Immature natural killer cell (primary cell): ENCODE measurements at regions not wholly inside any gene's neighbourhood (a gene's known extent, or its start where the extent isn't known, plus 50 kb on each side); places are given as distances from the start of the nearest gene placed in this dataset.

ENCODE experiments used
- DNase-seq, 3 donors: peaks; one replicate each; pipeline ENCODE4 v3.0.0; 2022; ENCODE audit warnings: mixed read lengths in 1 of 3
- H3K27ac Mint-ChIP-seq, 6 donors: one replicate each; pipeline ENCODE4 v1.8.0; 2020; ENCODE audit warnings: mixed read lengths in 6 of 6, mild to moderate bottlenecking in 5 of 6, inconsistent platforms in 4 of 6, moderate library complexity in 3 of 6
- H3K27me3 Mint-ChIP-seq, 3 donors: one replicate each; pipeline ENCODE4 v1.8.0; 2020 to 2021; ENCODE audit warnings: low read depth in 3 of 3, mild to moderate bottlenecking in 3 of 3, mixed read lengths in 3 of 3, moderate library complexity in 3 of 3, inconsistent platforms in 1 of 3
- H3K36me3 Mint-ChIP-seq, 3 donors: one replicate each; pipeline ENCODE4 v1.8.0; 2020; ENCODE audit warnings: mixed read lengths in 3 of 3, inconsistent platforms in 2 of 3, mild to moderate bottlenecking in 2 of 3
- H3K4me1 Mint-ChIP-seq, 2 donors: one replicate each; pipeline ENCODE4 v1.8.0; 2020; ENCODE audit warnings: inconsistent platforms in 2 of 2, mild to moderate bottlenecking in 2 of 2, mixed read lengths in 2 of 2, moderate library complexity in 1 of 2
- H3K4me3 Mint-ChIP-seq, 5 donors: one replicate each; pipeline ENCODE4 v1.8.0; 2020; ENCODE audit warnings: mild to moderate bottlenecking in 5 of 5, mixed read lengths in 5 of 5, inconsistent platforms in 3 of 5, moderate library complexity in 3 of 5
- H3K9me3 Mint-ChIP-seq, 6 donors: one replicate each; pipeline ENCODE4 v1.8.0; 2020; ENCODE audit warnings: mild to moderate bottlenecking in 6 of 6, mixed read lengths in 6 of 6, inconsistent platforms in 4 of 6, moderate library complexity in 3 of 6

DNA sequence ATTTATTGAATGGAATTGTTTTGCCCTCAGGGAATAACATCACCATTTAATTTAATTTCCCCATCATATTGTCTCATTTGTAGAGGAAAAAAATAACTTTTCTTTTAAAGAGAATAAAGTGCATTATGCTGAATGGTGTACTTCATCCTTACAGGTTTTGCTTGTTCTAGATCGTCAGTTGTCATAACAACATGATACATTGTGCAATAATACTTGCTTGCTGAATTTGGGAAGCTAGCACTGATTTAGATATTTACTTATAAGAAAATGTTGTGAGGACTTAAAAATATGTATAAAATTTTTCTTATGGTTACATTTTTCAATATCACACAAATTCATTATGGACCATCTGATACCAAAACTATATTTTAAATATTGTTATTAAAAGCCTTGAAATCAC, 509.0 kb upstream of the POU3F2 start:
- H3K4me3 Mint-ChIP-seq = no peak overlapping the region
- no peak overlapping the region for H3K27ac Mint-ChIP-seq

DNA sequence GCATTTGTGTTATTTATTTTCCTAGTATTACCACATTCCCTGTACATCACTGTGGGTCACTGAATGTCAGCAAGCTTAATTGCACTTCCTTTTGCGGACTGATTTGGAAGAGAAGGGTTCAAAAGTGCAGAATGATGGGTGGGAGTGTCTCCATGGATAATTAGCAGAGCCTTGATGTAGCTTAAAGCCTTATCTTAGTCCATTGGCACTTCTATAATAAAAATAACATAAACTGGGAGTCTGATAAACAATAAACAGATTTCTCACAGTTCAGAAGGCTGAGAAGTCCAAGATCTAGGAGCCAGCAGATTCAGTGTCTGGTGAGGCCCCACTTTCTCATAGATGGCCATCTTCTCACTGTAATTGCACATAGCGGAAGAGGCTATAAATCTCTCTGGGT, 501.1 kb upstream of the POU3F2 start:
- Mint-ChIP-seq H3K4me1 (no peaks in the 10 kb centered on the region), H3K4me3 (no peak overlapping the region), H3K27ac (no peak overlapping the region), H3K36me3 (no peaks in the 10 kb centered on the region), H3K9me3 (peaks cover 3 to 23% (median 4%) of the 10 kb centered on the region in 6 donors), H3K27me3 (peaks cover 0 to 2% (median 0%) of the 10 kb centered on the region in 3 donors)
- DNase-seq = no peak

More for the DNA sequence above, 509.0 kb upstream of the POU3F2 start:
- no peaks in the 10 kb centered on the region for H3K4me1 Mint-ChIP-seq
- H3K9me3 Mint-ChIP-seq = peaks cover 0 to 25% (median 12%) of the 10 kb centered on the region in 6 donors
- H3K36me3 Mint-ChIP-seq = peaks cover 0 to 6% (median 0%) of the 10 kb centered on the region in 3 donors
- no peak for DNase-seq
- H3K27me3 Mint-ChIP-seq = peaks cover 0 to 2% (median 1%) of the 10 kb centered on the region in 3 donors

DNA sequence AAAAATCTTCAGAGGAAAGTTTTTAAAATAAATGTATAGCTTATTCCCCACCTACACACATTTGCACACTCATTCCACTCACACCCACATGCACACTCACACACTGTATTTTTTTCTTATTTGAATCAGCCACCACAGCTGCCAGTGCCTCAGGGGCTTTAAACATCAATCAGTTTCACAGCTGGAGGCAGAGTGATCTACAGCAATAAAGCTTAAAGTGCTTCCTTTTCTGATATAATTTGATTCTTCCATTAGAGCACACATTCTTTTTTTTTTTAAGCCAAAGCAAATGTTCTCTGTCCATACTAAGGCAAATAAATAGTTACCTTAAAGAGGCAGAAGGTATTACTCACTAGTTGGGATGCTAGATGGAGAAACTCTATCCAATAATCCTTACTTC, 498.8 kb upstream of the POU3F2 start:
- Mint-ChIP-seq H3K27ac (no peak overlapping the region), H3K27me3 (peaks cover 0 to 2% (median 0%) of the 10 kb centered on the region in 3 donors), H3K9me3 (peaks cover 0 to 21% (median 4%) of the 10 kb centered on the region in 6 donors), H3K4me3 (no peak overlapping the region), H3K36me3 (no peaks in the 10 kb centered on the region), H3K4me1 (no peaks in the 10 kb centered on the region)
- DNase-seq = no peak

DNA sequence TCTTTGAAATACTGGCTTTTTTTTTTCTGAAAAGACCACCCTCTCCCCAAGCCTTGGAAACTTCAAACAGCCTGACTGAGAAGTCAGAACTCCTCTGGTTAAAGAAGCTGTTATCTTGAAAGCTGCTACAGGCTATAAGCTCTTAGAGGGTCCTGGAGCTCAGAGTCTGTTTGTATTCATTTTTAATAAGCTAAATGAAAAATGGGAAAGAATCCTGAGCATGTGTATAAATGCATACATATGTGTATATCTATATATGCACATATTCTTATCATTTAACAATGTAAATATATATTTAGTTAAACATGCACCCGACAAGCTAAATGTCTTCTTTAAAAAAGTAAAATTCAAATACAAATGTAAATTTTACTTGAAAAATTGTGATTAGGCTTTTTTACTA, 494.9 kb upstream of the POU3F2 start:
- no peak for DNase-seq

DNA sequence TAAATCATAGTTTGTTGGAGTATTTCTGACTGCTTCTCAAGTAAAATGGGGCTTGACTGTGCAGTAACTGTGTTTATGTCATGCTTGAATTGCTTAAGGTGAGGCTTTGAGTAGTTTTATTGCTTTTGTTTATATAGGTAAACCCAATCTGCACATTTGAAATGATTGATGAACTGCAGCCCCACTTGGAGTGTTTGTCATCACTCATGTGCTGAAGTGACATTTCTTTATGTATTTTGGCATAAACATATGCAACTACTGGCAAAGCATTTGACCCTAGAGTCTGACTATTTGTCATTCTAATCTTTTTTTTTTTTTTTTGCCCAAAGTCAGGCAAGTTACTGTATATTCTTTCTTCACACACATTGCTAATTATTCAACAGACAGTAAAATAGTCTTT, 491.4 kb upstream of the POU3F2 start:
- no peaks in the 10 kb centered on the region for H3K36me3 Mint-ChIP-seq
- no peak for DNase-seq
- no peak overlapping the region for H3K27ac Mint-ChIP-seq
- H3K9me3 Mint-ChIP-seq = peaks cover 0 to 11% (median 2%) of the 10 kb centered on the region in 6 donors
- no peaks in the 10 kb centered on the region for H3K27me3 Mint-ChIP-seq
- H3K4me3 Mint-ChIP-seq = no peak overlapping the region
- H3K4me1 Mint-ChIP-seq = no peaks in the 10 kb centered on the region

More for the DNA sequence above, 494.9 kb upstream of the POU3F2 start:
- Mint-ChIP-seq H3K4me3 (no peak overlapping the region), H3K27ac (no peak overlapping the region), H3K4me1 (no peaks in the 10 kb centered on the region), H3K27me3 (peaks cover 0 to 2% (median 0%) of the 10 kb centered on the region in 3 donors), H3K36me3 (no peaks in the 10 kb centered on the region), H3K9me3 (peaks cover 0 to 16% (median 4%) of the 10 kb centered on the region in 6 donors)

DNA sequence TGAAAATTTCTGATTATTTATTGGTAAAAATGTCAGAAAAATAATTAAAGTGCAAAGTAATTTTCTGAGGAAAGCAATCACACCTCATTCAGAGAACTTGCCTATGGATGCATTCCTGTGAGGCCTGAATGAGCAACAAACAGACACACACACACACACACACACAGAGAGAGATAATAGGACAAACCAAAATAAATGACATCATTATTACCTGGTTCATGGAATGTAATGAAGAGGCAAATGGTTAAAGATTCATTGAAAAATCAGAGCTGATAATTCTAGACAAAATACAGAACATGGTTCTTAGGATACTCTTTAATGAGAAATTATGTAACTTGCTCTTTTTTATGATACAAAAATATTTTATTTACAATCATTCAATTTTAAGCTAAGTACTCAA, 490.6 kb upstream of the POU3F2 start:
- Mint-ChIP-seq H3K27me3 (no peaks in the 10 kb centered on the region), H3K9me3 (peaks cover 0 to 14% (median 0%) of the 10 kb centered on the region in 6 donors), H3K27ac (no peak overlapping the region), H3K4me3 (no peak overlapping the region), H3K4me1 (no peaks in the 10 kb centered on the region), H3K36me3 (no peaks in the 10 kb centered on the region)
- no peak for DNase-seq

DNA sequence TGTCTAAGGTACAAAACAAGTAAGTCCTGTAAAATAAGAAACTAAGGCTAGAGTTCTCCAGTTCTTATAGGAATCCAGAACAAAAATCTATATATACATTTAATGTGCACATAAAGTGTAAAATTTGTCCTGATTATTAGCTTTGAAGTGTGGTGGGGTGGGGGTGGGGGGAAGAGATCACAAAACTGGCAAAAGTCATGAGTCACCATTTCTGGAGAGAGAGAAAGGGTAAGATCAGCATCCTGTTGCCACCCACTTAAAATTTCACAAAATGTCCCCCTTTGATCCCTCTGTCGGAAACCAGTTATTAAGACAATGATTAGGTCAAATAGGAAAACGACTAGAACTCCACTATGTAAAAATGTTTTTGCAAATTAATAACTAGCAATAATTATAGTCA, 482.0 kb upstream of the POU3F2 start:
- Mint-ChIP-seq H3K4me3 (no peak overlapping the region), H3K36me3 (no peaks in the 10 kb centered on the region), H3K9me3 (peaks cover 0 to 9% (median 2%) of the 10 kb centered on the region in 6 donors), H3K27me3 (no peaks in the 10 kb centered on the region), H3K27ac (no peak overlapping the region), H3K4me1 (no peaks in the 10 kb centered on the region)
- DNase-seq = no peak

DNA sequence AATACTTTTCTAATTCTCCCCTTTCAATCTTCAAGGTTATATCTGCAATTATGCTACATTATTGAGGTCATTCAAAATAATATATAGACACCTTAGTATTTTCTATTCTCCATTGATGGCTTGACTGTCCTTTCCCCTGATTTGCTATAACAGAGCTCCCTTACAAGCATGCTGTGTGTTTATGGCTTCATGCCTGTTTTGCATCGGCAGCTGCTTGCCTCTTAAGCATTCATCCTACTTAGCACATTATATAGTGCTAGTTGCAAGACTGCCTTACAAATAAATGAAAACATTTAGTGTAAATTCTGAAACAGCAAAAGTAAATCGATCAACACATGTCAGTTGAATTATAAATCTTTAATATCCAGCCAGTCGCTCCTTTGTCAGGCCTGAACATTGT, 476.2 kb upstream of the POU3F2 start:
- no peaks in the 10 kb centered on the region for H3K36me3 Mint-ChIP-seq
- H3K9me3 Mint-ChIP-seq = peaks cover 0 to 11% (median 5%) of the 10 kb centered on the region in 6 donors
- no peak for DNase-seq
- H3K4me1 Mint-ChIP-seq = no peaks in the 10 kb centered on the region
- H3K4me3 Mint-ChIP-seq = no peak overlapping the region
- peaks cover 0 to 3% (median under 1%) of the 10 kb centered on the region in 3 donors for H3K27me3 Mint-ChIP-seq
- H3K27ac Mint-ChIP-seq = no peak overlapping the region

DNA sequence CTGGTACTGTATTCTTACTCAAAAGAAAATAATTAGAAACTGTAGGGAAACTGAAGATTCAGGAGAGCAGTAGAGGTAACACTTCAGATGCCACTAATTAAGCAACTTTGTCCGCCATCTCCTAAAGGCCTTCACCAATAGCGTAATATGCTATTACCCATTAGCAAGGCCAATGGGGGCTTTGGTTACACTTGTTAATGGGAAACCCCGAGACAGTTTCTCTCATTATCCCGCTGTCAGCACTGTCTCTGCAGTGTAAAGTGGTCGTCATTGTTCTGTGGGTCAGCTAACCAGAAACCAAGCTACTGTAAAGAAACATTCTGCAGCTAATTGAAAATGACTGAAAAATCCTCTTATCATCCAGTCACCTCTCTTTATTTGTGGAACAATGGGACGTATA, 468.0 kb upstream of the POU3F2 start:
- no peak for DNase-seq
- no peaks in the 10 kb centered on the region for H3K4me1 Mint-ChIP-seq
- no peaks in the 10 kb centered on the region for H3K36me3 Mint-ChIP-seq
- H3K27me3 Mint-ChIP-seq = peaks cover 0 to 3% (median 2%) of the 10 kb centered on the region in 3 donors
- no peak overlapping the region for H3K4me3 Mint-ChIP-seq
- H3K27ac Mint-ChIP-seq = no peak overlapping the region
- peaks cover 3 to 20% (median 10%) of the 10 kb centered on the region in 6 donors for H3K9me3 Mint-ChIP-seq

DNA sequence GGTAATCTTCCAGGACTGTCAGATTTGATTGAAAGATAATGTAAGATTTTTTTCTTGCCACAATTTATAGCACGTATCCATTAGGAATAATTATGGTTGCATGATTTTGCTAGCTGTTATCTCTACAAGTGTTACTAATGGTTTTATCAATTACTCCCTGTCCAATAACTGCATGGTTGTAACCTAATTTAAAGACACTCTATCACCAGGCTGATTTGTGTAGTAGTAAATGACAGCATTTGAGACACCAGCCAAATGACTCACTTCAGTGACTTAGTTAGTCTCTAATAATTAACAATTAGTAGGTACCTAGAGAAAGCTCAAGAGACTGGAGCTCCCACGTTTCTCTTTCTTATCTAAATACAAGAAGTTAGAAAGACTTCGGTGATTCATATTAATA, 453.8 kb upstream of the POU3F2 start:
- DNase-seq = no peak
- Mint-ChIP-seq H3K36me3 (peaks cover 0 to 5% (median 4%) of the 10 kb centered on the region in 3 donors), H3K27me3 (no peaks in the 10 kb centered on the region), H3K27ac (no peak overlapping the region), H3K4me1 (no peaks in the 10 kb centered on the region), H3K4me3 (no peak overlapping the region), H3K9me3 (peaks cover 1 to 32% (median 13%) of the 10 kb centered on the region in 6 donors)

DNA sequence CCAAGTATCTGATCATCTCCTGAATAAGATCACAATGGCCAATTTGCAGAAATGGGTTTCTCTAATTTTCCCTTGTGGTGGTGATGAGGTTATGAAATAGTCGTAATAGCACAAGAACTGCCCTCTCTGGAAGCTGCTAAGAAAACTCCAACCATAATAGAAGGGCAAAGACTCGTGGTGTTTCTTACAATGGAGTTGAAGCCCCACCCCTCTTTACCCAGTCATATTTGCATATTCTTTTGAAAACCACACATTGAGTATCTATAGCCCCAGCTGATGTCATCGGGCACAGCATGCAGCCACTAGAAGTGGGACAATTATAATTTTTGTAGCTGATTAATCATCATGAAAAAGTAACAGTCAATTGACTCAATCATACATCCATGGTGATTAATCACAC, 452.1 kb upstream of the POU3F2 start:
- Mint-ChIP-seq H3K27ac (no peak overlapping the region), H3K4me3 (no peak overlapping the region), H3K27me3 (no peaks in the 10 kb centered on the region), H3K9me3 (peaks cover 0 to 21% (median 10%) of the 10 kb centered on the region in 6 donors), H3K36me3 (peaks cover 0 to 5% (median 4%) of the 10 kb centered on the region in 3 donors), H3K4me1 (no peaks in the 10 kb centered on the region)
- DNase-seq = no peak

DNA sequence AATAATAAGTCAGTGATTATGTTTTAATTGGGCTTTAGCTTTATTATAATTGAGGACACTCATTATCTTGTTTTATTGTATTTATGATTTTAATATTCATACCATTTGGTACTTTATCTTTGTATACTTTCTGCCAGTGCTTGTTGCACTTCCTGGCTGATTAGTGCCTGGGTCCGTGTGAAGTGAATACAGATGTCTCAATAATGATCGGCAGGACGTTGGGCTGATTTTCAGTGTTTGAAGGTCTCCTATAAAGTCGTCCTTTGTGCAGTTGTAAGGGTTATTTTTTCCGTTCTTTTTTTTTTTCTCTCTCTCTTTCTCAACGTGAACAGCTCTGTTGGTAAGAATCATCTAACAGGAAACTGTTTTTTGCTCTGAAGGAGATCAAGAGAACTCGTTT, 450.0 kb upstream of the POU3F2 start:
- H3K36me3 Mint-ChIP-seq = peaks cover 0 to 5% (median 0%) of the 10 kb centered on the region in 3 donors

DNA sequence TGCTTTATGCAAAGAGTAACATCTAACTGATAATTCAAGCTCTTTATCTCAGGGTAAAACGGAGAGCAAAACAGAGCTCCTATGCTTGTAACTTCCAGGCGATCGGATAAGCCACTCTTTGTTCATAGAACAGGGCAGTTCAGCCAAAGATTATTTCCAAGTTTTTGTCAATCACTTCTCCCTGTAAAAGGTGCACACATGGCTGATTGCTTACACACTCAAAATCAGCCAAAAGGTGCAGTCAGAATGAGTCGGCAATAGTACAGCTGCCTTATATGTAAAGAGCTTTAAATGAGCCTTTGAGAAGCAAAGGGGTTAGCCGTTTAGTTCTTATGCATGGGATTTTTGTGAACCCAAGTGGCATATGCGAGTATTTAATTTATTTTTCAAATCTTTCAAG, 449.6 kb upstream of the POU3F2 start:
- H3K36me3 Mint-ChIP-seq = peaks cover 0 to 5% (median 0%) of the 10 kb centered on the region in 3 donors
- no peak overlapping the region for H3K4me3 Mint-ChIP-seq

More for the DNA sequence above, 450.0 kb upstream of the POU3F2 start:
- no peak for DNase-seq
- Mint-ChIP-seq H3K9me3 (peaks cover 0 to 15% (median 4%) of the 10 kb centered on the region in 6 donors), H3K27ac (no peak overlapping the region), H3K4me3 (no peak overlapping the region), H3K27me3 (no peaks in the 10 kb centered on the region), H3K4me1 (no peaks in the 10 kb centered on the region)

DNA sequence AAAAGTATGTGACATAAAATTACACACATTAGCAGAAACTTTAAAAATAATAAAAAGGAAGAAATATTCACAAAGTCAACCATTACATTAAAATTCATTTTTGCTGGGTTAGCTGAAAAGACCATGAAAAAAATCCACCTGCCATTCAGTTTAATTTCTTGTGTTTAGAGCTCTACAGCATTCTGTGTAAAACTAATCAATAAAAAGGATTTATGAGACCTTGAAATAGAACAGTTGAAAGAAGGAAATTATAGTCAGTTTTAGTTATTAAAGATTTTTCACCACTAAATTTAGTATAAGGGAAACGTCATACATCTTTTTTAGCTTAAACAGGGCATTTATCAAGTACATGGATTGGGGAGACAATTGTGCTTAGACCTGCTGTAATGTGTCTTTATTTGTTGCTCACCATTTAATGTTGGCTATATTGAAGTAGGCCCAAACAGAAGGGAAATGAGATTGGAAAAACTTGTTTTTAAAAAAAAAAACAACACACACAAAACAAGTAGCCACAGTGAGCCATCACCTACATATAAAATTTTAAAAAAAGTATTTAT, 438.7 kb upstream of the POU3F2 start:
- no peaks in the 10 kb centered on the region for H3K4me1 Mint-ChIP-seq
- DNase-seq = no peak
- no peak overlapping the region for H3K27ac Mint-ChIP-seq
- no peaks in the 10 kb centered on the region for H3K27me3 Mint-ChIP-seq
- H3K4me3 Mint-ChIP-seq = no peak overlapping the region
- no peaks in the 10 kb centered on the region for H3K36me3 Mint-ChIP-seq
- H3K9me3 Mint-ChIP-seq = peaks cover 0 to 22% (median 7%) of the 10 kb centered on the region in 6 donors

More for the DNA sequence above, 449.6 kb upstream of the POU3F2 start:
- H3K27me3 Mint-ChIP-seq = no peaks in the 10 kb centered on the region
- no peak overlapping the region for H3K27ac Mint-ChIP-seq
- DNase-seq = no peak
- H3K9me3 Mint-ChIP-seq = peaks cover 0 to 14% (median 4%) of the 10 kb centered on the region in 6 donors
- no peaks in the 10 kb centered on the region for H3K4me1 Mint-ChIP-seq

DNA sequence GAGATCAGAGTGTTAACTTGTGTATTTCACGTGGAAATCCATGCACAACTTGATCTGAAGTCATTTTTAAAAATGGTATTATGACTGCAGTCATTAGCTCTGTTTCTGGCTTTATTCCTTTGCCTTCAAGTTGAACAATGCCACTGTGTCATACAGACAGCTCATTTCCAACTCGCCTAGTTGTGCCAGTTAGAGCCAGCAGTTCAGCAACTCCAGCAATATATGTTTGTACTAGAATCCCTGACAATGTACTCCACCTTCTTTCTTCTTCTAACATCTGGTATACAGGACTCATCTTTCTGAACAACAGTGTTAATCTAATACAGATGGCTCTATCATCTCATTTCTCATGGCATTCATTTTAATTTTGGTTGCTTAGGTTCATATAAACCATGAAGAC, 418.3 kb upstream of the POU3F2 start:
- Mint-ChIP-seq H3K36me3 (no peaks in the 10 kb centered on the region), H3K4me1 (no peaks in the 10 kb centered on the region), H3K9me3 (peaks cover 0 to 22% (median 17%) of the 10 kb centered on the region in 6 donors), H3K27ac (no peak overlapping the region), H3K27me3 (no peaks in the 10 kb centered on the region), H3K4me3 (no peak overlapping the region)
- DNase-seq = no peak
